NCI-H82 (cell line): ENCODE measurements at regions not wholly inside any gene's neighbourhood (a gene's known extent, or its start where the extent isn't known, plus 50 kb on each side); places are given as distances from the start of the nearest gene placed in this dataset.
A peak's percentile ranks its signal among the peaks of the same experiment; 100 is the strongest.

ENCODE experiments used
- DNase-seq: peaks from one replicate; lab custom pipeline; 2025; lab: John Stamatoyannopoulos, UW

DNA sequence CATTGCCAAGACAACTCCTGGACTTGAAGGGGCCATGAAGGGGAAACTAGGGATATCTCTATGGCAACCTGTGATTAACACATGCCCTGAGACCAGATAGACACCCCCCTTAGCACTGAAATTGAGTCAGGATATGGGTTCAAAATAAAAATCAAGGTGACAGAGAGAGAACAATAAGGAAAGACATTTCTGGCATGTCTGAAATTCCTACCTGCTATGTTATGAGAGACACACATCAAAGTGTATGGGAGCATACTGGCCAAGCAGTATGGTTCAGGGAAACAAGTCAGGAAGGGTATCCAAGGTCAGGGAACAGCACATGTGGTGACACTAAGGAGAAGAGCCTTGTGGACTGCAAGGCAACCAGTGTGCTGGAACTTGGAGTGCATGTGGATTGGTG, 388.7 kb downstream of the SHQ1 start:
- no peak for DNase-seq

DNA sequence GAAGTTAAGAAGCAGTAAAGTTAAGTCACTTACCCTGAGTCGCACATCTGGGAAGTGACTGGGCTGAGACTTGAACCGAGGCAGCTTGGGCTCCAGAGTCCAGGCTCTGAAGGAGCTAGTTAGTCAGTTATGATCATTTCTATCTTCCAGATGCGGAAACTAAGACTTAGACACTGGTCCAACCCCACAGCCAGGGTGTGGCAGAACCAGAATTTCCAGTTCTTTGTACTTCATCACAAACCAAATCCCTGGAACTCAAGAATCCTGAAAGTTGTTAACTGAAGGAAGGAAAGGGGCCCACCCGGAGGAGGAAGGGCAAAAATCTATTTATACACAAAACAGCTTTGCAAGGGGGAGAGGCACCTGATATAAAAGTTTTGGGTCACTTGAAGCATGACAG, 389.9 kb downstream of the SHQ1 start:
- no peak for DNase-seq

- no peak for DNase-seq
Measured at GRCh38 chr3:72454441-72454840, 393.8 kb downstream of the SHQ1 start.

- DNase-seq = no peak
Measured at GRCh38 chr3:72453706-72454105, 394.5 kb downstream of the SHQ1 start.

DNA sequence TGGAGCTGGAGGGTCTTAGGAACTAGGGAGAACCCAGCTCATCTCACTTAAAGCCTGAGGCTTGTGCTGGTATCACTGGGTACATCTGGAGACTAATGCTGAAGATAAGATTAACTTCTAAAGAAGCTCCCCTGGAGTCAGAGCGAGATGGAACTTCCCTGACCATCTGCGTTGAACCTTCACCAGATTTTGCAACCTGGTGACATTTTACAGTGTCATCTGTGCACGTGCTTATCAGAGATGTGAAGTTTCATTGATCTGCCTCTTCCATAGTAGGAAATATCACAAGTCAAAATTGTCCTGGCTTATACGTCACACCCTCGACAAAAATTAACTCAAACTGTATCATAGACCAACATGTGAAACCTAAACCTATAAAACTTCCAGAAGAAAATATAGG, 395.5 kb downstream of the SHQ1 start:
- DNase-seq = peak; percentile 79

DNA sequence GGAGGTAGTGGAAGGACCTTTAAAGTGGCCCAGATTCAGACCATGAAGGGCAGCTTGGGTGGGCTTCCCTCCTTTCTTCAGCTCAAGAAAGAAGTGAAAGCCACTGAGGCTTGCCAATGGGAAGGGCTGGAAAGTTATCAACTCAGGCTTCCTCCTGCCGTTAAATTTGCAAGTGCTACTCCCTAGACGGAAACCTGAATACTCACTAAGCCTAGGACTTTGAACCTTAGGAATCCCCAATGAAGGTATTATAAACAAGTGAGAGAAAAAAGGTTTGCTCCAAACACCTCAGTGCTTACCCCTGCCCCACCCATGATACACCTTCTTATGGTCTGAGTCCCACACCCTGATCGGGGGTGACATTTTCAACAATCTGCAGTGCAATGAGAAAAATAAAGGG, 396.4 kb downstream of the SHQ1 start:
- DNase-seq = no peak

- DNase-seq = no peak
Measured at GRCh38 chr3:72449551-72449950, 398.7 kb downstream of the SHQ1 start.

- DNase-seq = no peak
Measured at GRCh38 chr3:72448858-72449257, 399.4 kb downstream of the SHQ1 start.

GRCh38 chr3:72448375-72448823, 399.8 kb downstream of the SHQ1 start:
- DNase-seq = no peak

GRCh38 chr3:72447059-72447946, 400.9 kb downstream of the SHQ1 start:
- DNase-seq = peak; percentile 90

DNA sequence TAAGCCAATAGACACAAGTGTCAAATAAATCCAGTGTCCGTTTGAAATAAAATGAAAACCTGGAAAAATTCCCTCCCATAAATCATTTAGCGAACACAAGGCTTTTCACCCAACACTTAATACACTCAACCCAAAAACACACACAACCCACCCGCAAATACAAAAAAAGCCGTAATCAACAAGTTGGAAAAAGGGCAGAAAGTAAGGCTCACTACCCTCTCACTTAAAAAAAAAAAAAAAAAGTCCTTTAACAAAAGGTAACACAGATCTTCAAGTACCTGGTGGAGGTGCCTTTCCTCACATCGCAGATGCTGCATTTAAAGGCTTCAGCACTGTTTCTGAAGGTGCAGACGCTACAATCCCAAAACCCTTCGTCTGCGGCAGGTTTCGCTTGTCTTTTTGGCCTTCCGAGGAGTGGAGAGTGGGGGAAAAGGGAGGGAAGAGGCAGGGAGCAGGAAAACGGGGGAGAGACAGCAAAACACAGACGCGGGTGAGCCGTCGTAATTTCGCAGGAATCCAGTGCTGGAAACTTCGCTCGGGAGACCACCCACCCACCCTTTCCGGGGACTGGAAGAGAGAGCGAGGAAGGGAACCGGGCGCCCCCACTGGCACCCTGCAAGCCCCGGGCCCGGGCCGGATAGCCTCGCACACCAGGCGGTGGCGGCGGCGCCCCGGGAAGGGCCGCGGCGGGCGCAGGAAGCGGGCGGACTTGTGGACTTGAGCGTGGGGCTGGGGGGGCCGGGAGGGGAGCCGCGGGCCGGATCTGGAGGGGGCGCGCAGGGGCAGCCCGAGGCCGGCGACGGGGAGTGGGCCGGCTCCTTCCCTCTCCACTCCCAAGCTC, 401.8 kb downstream of the SHQ1 start, which contains the start of gene RYBP:
TSS of gene RYBP (minus strand) at position 404 of the 841 bp plus-strand sequence.
- DNase-seq = peak; percentile 70

GRCh38 chr3:72445827-72446217, 402.4 kb downstream of the SHQ1 start:
- no peak for DNase-seq

- no peak for DNase-seq
Measured at GRCh38 chr3:72444656-72445223, 403.5 kb downstream of the SHQ1 start.

DNA sequence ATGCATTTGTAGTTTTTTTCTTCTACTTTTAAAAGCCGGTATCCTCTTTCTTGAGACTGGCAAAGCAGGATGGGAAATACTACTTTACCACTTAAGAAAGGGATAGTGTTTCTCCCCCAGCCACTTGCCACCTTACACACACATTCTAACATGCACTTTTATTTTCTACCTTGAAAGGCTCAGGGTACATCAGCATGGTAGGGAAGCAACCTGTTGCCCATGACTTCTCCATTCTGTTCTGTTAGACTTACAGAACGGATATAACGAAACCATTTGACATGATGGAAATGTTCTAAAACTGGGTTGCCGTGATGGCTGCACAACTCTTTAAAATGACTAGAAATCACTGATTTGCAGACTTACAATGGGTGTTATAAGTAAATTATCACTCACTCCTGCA, 405.5 kb downstream of the SHQ1 start:
- DNase-seq = no peak

DNA sequence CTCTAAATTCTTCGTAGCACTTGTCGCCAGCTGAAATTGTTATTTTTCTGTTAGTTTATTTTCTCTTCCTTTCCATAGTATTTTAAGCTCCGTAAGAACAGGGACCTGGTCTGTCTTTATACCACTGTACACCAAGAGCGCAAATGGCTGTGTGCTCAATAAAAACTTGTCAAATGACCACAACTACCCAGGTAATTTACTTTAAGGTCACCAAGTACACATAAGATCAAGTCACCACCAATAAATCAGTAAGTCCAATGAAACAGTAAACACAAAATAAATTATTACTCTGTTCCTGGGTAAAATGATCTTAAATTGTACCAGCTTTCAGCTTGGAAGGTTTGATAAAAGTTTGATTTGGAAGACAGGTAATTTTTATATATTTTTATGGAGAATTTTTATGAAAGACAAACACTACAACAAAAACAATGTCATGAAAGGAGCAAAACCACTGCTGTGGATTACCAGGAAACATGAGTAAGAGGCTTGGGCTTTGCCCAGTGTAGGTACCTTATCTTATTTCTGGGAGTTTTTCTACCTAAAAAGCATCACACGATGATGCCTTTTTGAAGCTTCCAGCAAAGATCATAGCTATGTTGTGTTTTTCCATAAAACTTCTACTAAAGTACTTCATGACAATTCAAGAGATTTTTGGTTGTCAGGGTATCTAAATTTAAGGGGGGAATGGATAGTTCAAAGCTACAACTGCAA, 406.8 kb downstream of the SHQ1 start:
- DNase-seq = no peak

DNA sequence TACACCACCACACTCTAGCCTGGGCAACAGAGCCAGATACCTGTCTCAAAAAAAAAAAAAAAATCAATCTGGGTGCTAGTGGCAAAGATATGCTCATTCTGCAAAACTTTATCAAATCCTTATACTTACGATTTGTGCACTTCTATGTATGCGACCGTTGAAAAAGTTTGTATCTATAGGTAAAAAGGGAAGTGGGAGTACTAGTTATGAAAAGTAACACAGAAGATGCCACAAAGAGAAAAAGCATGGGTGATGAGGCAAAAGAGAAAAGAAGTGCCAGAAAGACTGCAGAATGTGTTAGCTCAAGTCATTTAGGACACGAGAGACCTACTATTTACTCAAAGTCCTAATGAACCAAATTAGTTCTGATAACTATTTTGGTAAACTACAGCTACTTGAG, 407.8 kb downstream of the SHQ1 start:
- DNase-seq = no peak

DNA sequence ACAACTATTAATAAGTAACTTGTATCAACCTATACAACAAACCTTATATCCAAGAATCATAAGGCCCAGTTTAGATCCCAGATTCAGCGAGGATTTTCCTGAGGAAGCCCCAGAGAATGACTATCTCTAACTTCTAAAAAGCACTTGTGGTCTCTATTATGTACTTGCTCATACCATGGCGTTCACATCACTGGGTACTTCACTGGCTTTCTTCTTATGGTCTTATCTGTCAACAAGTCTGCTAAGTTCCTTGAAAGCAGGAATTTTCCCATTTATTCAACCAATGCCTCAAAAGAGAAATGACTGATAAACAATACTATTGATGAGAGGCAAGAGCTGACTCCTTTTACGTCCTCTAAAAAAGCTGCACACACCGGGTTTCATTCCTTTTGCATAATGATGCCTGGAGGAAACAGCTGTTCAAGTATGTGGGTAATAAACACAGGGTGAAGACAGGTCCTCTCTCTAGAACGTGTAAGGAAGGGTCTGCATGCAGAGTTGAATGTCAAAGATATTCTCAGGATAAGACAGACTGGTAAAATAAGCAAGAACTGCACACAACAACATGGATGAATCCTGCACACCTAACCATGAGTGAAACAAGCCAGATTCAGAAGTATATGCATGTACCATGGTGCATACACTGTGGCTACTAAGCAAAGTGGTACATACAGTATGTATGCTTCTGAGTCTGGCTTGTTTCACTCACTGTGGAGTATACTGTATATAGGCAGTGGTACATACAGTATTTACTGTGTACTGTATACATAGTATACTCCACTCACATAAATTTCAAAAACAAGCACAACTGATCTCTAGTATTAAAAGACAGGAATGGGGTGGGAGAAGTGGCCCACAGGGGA, 408.7 kb downstream of the SHQ1 start:
- no peak for DNase-seq

GRCh38 chr3:72437661-72438406, 410.4 kb downstream of the SHQ1 start:
- DNase-seq = no peak

GRCh38 chr3:72436863-72437592, 411.2 kb downstream of the SHQ1 start:
- no peak for DNase-seq

- DNase-seq = no peak
Measured at GRCh38 chr3:72434296-72434695, 413.9 kb downstream of the SHQ1 start.
